Spleen (tissue), 11 donors: ENCODE measurements at regions not wholly inside any gene's neighbourhood (a gene's known extent, or its start where the extent isn't known, plus 50 kb on each side); places are given as distances from the start of the nearest gene placed in this dataset.

Source experiments
- DNase-seq: peaks from one replicate; pipeline ENCODE4 v3.0.0-alpha.2; 2020
- H3K27ac ChIP-seq, 8 donors: fragments of 200-600 bp; sonication (generic) in 7 of 8; 1 replicate in 4 of 8; 2 replicates in 4 of 8; pipeline versions ENCODE4 v1.5.0 to v1.8.0; 2016 to 2021; ENCODE audit warnings: inconsistent platforms in 4 of 8, mild to moderate bottlenecking in 4 of 8, moderate library complexity in 1 of 8
- H3K27me3 ChIP-seq, 7 donors: fragments of 200-600 bp; sonication (generic) in 6 of 7; replicated peaks in 1 of 7; 1 replicate in 4 of 7; 2 replicates in 3 of 7; pipeline versions ENCODE4 v1.5.0 to v1.8.0; 2016 to 2021; ENCODE audit warnings: inconsistent platforms in 3 of 7, mild to moderate bottlenecking in 1 of 7
- H3K36me3 ChIP-seq, 6 donors: fragments of 200-600 bp; sonication (generic) in 5 of 6; 1 replicate in 4 of 6; 2 replicates in 2 of 6; pipeline versions ENCODE4 v1.5.0 to v1.8.0; 2016 to 2021; ENCODE audit warnings: inconsistent platforms in 2 of 6
- H3K4me1 ChIP-seq, 6 donors: fragments of 200-600 bp; sonication (generic) in 5 of 6; 1 replicate in 3 of 6; 2 replicates in 3 of 6; pipeline versions ENCODE4 v1.5.0 to v1.8.0; 2016 to 2021; ENCODE audit warnings: inconsistent platforms in 3 of 6
- H3K4me3 ChIP-seq, 8 donors: fragments of 200-600 bp; sonication (generic) in 7 of 8; 1 replicate in 4 of 8; 2 replicates in 4 of 8; pipeline versions ENCODE4 v1.5.0 to v1.8.0; 2016 to 2021; ENCODE audit warnings: inconsistent platforms in 4 of 8, mild to moderate bottlenecking in 4 of 8, moderate library complexity in 2 of 8
- H3K9me3 ChIP-seq, 8 donors: fragments of 200-600 bp; sonication (generic) in 7 of 8; 1 replicate in 4 of 8; 2 replicates in 4 of 8; pipeline versions ENCODE4 v1.5.0 to v1.8.0; 2016 to 2021; ENCODE audit warnings: inconsistent platforms in 4 of 8
- CTCF ChIP-seq, 11 experiments: fragments of 200-600 bp in 7 of 11; fragments of 450-650 bp in 4 of 11; sonication (generic) in 4 of 11; IDR thresholded peaks in 8 of 11; conservative IDR thresholded peaks in 3 of 11; 1 replicate in 7 of 11; 2 replicates in 4 of 11; pipeline versions ENCODE4 v1.4.0 to v1.8.0; 2016 to 2021; ENCODE audit warnings: antibody characterized with exemption in 11 of 11, inconsistent platforms in 4 of 11, mild to moderate bottlenecking in 1 of 11
- POLR2A ChIP-seq, 3 donors: fragments of 450-650 bp; IDR thresholded peaks; one replicate each; pipeline ENCODE4 v1.5.1; 2017; ENCODE audit warnings: antibody characterized with exemption in 3 of 3, mild to moderate bottlenecking in 1 of 3
- POLR2AphosphoS5 ChIP-seq, 3 donors: sonication (generic); formaldehyde crosslinking; IDR thresholded peaks; one replicate each; pipeline ENCODE4 v1.5.1; 2017; ENCODE audit warnings: antibody characterized with exemption in 3 of 3
- WGBS, 5 donors: extraction: QIAGEN DNeasy Blood & Tissue Kit in 3 of 5; methylation state at CpG; one replicate each; pipeline versions ENCODE4 v1.1.5 to v1.1.7; 2013 to 2018; 5-methylcytosine and 5-hydroxymethylcytosine counted together
- intact Hi-C: fragments of 100-400 bp; cut with DNase I; formaldehyde crosslinking; loops from one replicate; pipeline ENCODE4 v1.15.0; 2023; ENCODE audit warnings: low total_unique reads
- donor health status: healthy with polysubstance abuse.
- donor health status: DM: no; HTN: no; CAD: no; lungs with moderate emphysema.
- donor health status: DM: no; HTN: no; CAD: no.
- donor health status: Bipolar disorder and iron deficiency.
- donor health status: healthy.
- donor health status: DM: no; HTN: no; CAD: no.
- donor health status: DM: yes; HTN: yes; CAD: no.

- 83 to 91% (median 86%) methylated on average over 4 of the region's 4 CpGs for WGBS, 5 donors
- intact Hi-C loops: no loop called here
- Histone ChIP-seq H3K4me1 (no peaks in the 10 kb centered on the region), H3K27me3 (peaks cover 0 to 16% (median 0%) of the 10 kb centered on the region in 7 donors), H3K4me3 (no peak overlapping the region), H3K36me3 (no peaks in the 10 kb centered on the region), H3K27ac (no peak overlapping the region), H3K9me3 (peaks cover 0 to 6% (median 0%) of the 10 kb centered on the region in 8 donors)
- DNase-seq: no peak
- TF ChIP-seq POLR2AphosphoS5 (IDR thresholded peaks at IDR 0.05) (no peak), CTCF (IDR thresholded peaks at IDR 0.05 in 8 of 11, conservative IDR thresholded peaks at IDR 0.05 in 3 of 11) (no peak), POLR2A (IDR thresholded peaks at IDR 0.05) (no peak)
Measured at GRCh38 chr6:167428664-167429333, 103.9 kb downstream of the TTLL2 start.

- H3K27me3 ChIP-seq: peaks cover 0 to 16% (median 0%) of the 10 kb centered on the region in 7 donors
- intact Hi-C loops: no loop called here
- no peak overlapping the region for H3K27ac ChIP-seq
Measured at GRCh38 chr6:167429353-167429752, 104.5 kb downstream of the TTLL2 start.

GRCh38 chr6:167435209-167435728 lies 110.4 kb downstream of the TTLL2 start:
- intact Hi-C loops: no loop called here
- H3K36me3 ChIP-seq: no peaks in the 10 kb centered on the region
- no peaks in the 10 kb centered on the region for H3K9me3 ChIP-seq
- no peaks in the 10 kb centered on the region for H3K4me1 ChIP-seq
- TF ChIP-seq CTCF (IDR thresholded peaks at IDR 0.05 in 8 of 11, conservative IDR thresholded peaks at IDR 0.05 in 3 of 11): no peak
- no peak for TF ChIP-seq POLR2A (IDR thresholded peaks at IDR 0.05)
- no peak for TF ChIP-seq POLR2AphosphoS5 (IDR thresholded peaks at IDR 0.05)
- DNase-seq: no peak
- no peak overlapping the region for H3K4me3 ChIP-seq
- peaks cover 0 to 10% (median 0%) of the 10 kb centered on the region in 7 donors for H3K27me3 ChIP-seq
- H3K27ac ChIP-seq: no peak overlapping the region
- WGBS, 5 donors: 84 to 94% (median 90%) methylated on average over 16 of the region's 16 CpGs

More at GRCh38 chr6:167429353-167429752, 104.5 kb downstream of the TTLL2 start:
- no peak overlapping the region for H3K4me3 ChIP-seq
- no peaks in the 10 kb centered on the region for H3K36me3 ChIP-seq
- DNase-seq: no peak
- no peak for TF ChIP-seq CTCF (IDR thresholded peaks at IDR 0.05 in 8 of 11, conservative IDR thresholded peaks at IDR 0.05 in 3 of 11)
- TF ChIP-seq POLR2AphosphoS5 (IDR thresholded peaks at IDR 0.05): no peak
- TF ChIP-seq POLR2A (IDR thresholded peaks at IDR 0.05): no peak
- WGBS, 5 donors: 68 to 93% (median 83%) methylated on average over 4 of the region's 4 CpGs
- peaks cover 0 to 6% (median 0%) of the 10 kb centered on the region in 8 donors for H3K9me3 ChIP-seq
- H3K4me1 ChIP-seq: no peaks in the 10 kb centered on the region

GRCh38 chr6:167437888-167438484 lies 113.1 kb downstream of the TTLL2 start:
- TF ChIP-seq POLR2A (IDR thresholded peaks at IDR 0.05) (no peak), CTCF (IDR thresholded peaks at IDR 0.05 in 8 of 11, conservative IDR thresholded peaks at IDR 0.05 in 3 of 11) (no peak), POLR2AphosphoS5 (IDR thresholded peaks at IDR 0.05) (no peak)
- Histone ChIP-seq H3K36me3 (no peaks in the 10 kb centered on the region), H3K27me3 (no peaks in the 10 kb centered on the region), H3K9me3 (no peaks in the 10 kb centered on the region), H3K4me1 (no peaks in the 10 kb centered on the region), H3K27ac (no peak overlapping the region), H3K4me3 (no peak overlapping the region)
- 86 to 94% (median 90%) methylated on average over 9 of the region's 9 CpGs for WGBS, 5 donors
- intact Hi-C loops: no loop called here
- no peak for DNase-seq
